DND-41 (cell line): ENCODE measurements at regions not wholly inside any gene's neighbourhood (a gene's known extent, or its start where the extent isn't known, plus 50 kb on each side); places are given as distances from the start of the nearest gene placed in this dataset.

Source experiments
- ATAC-seq: fragments of 200-7000 bp; cut with Tn5 transposase; 3 replicates; pipeline ENCODE4 v1.9.1; 2021; ENCODE audit warnings: low read depth; ENCODE audit not compliant: insufficient read depth
- DNase-seq: peaks from one replicate; pipeline ENCODE4 v3.0.0-alpha.2; 2020
- H2AFZ ChIP-seq: 2 replicates; pipeline ENCODE4 v1.6.0; 2012; ENCODE audit warnings: low read depth, low read length
- H3K27ac ChIP-seq: 2 replicates; pipeline ENCODE4 v1.5.1; 2012; ENCODE audit warnings: low read length, inconsistent platforms
- H3K27me3 ChIP-seq: fragments of 200-600 bp; sonication (generic); 2 replicates; pipeline ENCODE4 v1.6.0; 2012; ENCODE audit warnings: low read length, mild to moderate bottlenecking, inconsistent platforms; ENCODE audit not compliant: insufficient read depth, poor library complexity
- H3K36me3 ChIP-seq: 2 replicates; pipeline ENCODE4 v1.5.1; 2012; ENCODE audit warnings: low read length, inconsistent platforms; ENCODE audit not compliant: insufficient read depth
- H3K4me1 ChIP-seq: 2 replicates; pipeline ENCODE4 v1.5.1; 2012; ENCODE audit warnings: mild to moderate bottlenecking, low read length; ENCODE audit not compliant: insufficient read depth
- H3K4me2 ChIP-seq: 2 replicates; pipeline ENCODE4 v1.6.0; 2012; ENCODE audit warnings: mild to moderate bottlenecking, moderate library complexity, low read length, inconsistent platforms; ENCODE audit not compliant: insufficient read depth
- H3K4me3 ChIP-seq, 2 experiments: fragments of 200-600 bp in 1 of 2; shearing (Covaris generic) in 1 of 2; 2 replicates each; pipeline ENCODE4 v1.5.1; 2012 to 2016; ENCODE audit warnings: inconsistent platforms in 2 of 2, low read length in 2 of 2, mild to moderate bottlenecking in 2 of 2, low read depth in 1 of 2, moderate library complexity in 1 of 2
- H3K79me2 ChIP-seq: 2 replicates; pipeline ENCODE4 v1.6.0; 2012; ENCODE audit warnings: low read length, inconsistent platforms; ENCODE audit not compliant: insufficient read depth
- H3K9ac ChIP-seq: 2 replicates; pipeline ENCODE4 v1.6.0; 2012; ENCODE audit warnings: low read depth, mild to moderate bottlenecking, inconsistent platforms, low read length, moderate library complexity
- H3K9me3 ChIP-seq: 2 replicates; pipeline ENCODE4 v1.5.1; 2012; ENCODE audit warnings: low read length, moderate library complexity, mild to moderate bottlenecking, inconsistent platforms; ENCODE audit not compliant: insufficient read depth, severe bottlenecking
- H4K20me1 ChIP-seq: 2 replicates; pipeline ENCODE4 v1.6.0; 2012; ENCODE audit warnings: low read length; ENCODE audit not compliant: insufficient read depth
- EZH2 ChIP-seq: IDR thresholded peaks from 3 replicates; pipeline ENCODE4 v1.6.1; 2012; ENCODE audit warnings: borderline replicate concordance, low read depth, mild to moderate bottlenecking, moderate library complexity, low read length, inconsistent platforms; ENCODE audit not compliant: severe bottlenecking
- TF ChIP-seq, protein P1 (sequence below): IDR thresholded peaks from 2 replicates; pipeline ENCODE4 v1.5.1; 2012; ENCODE audit warnings: borderline replicate concordance, low read length, moderate library complexity, mild to moderate bottlenecking; ENCODE audit not compliant: poor library complexity, severe bottlenecking; ENCODE audit errors: extremely low read depth

- H3K36me3 ChIP-seq = no peaks in the 10 kb centered on the region
- no peaks in the 10 kb centered on the region for H3K79me2 ChIP-seq
- DNase-seq (no peak), ATAC-seq (no peak)
- H3K9me3 ChIP-seq = peaks cover 9% of the 10 kb centered on the region
- H3K27me3 ChIP-seq = no peaks in the 10 kb centered on the region
- no peaks in the 10 kb centered on the region for H3K4me1 ChIP-seq
- no peak for TF ChIP-seq EZH2
- TF ChIP-seq, protein P1, sequence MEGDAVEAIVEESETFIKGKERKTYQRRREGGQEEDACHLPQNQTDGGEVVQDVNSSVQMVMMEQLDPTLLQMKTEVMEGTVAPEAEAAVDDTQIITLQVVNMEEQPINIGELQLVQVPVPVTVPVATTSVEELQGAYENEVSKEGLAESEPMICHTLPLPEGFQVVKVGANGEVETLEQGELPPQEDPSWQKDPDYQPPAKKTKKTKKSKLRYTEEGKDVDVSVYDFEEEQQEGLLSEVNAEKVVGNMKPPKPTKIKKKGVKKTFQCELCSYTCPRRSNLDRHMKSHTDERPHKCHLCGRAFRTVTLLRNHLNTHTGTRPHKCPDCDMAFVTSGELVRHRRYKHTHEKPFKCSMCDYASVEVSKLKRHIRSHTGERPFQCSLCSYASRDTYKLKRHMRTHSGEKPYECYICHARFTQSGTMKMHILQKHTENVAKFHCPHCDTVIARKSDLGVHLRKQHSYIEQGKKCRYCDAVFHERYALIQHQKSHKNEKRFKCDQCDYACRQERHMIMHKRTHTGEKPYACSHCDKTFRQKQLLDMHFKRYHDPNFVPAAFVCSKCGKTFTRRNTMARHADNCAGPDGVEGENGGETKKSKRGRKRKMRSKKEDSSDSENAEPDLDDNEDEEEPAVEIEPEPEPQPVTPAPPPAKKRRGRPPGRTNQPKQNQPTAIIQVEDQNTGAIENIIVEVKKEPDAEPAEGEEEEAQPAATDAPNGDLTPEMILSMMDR = no peak
- H2AFZ ChIP-seq = no peak overlapping the region
- H3K27ac ChIP-seq = no peak overlapping the region
- H3K4me2 ChIP-seq = no peak overlapping the region
- H4K20me1 ChIP-seq = no peaks in the 10 kb centered on the region
- H3K9ac ChIP-seq = no peak overlapping the region
- H3K4me3 ChIP-seq = no peak overlapping the region
Observed at GRCh38 chr4:22574880-22575279, 59.0 kb upstream of the ADGRA3 start.

GRCh38 chr4:22587253-22587652 is 71.4 kb upstream of the ADGRA3 start:
- TF ChIP-seq EZH2 = no peak
- TF ChIP-seq, protein P1 = no peak

GRCh38 chr4:22593933-22594332 is 78.1 kb upstream of the ADGRA3 start:
- DNase-seq = no peak
- H3K79me2 ChIP-seq = no peaks in the 10 kb centered on the region
- TF ChIP-seq EZH2 = no peak
- TF ChIP-seq, protein P1 = no peak

More at GRCh38 chr4:22587253-22587652, 71.4 kb upstream of the ADGRA3 start:
- Histone ChIP-seq H3K4me3 (no peak overlapping the region), H4K20me1 (no peaks in the 10 kb centered on the region), H3K27me3 (no peaks in the 10 kb centered on the region), H3K9ac (no peak overlapping the region), H3K4me1 (no peaks in the 10 kb centered on the region), H3K4me2 (no peak overlapping the region), H3K27ac (no peak overlapping the region), H2AFZ (no peak overlapping the region), H3K9me3 (no peaks in the 10 kb centered on the region), H3K79me2 (no peaks in the 10 kb centered on the region), H3K36me3 (no peaks in the 10 kb centered on the region)
- no peak for DNase-seq
- no peak for ATAC-seq

GRCh38 chr4:22595684-22596083 is 79.8 kb upstream of the ADGRA3 start:
- Histone ChIP-seq H3K27me3 (no peaks in the 10 kb centered on the region), H4K20me1 (no peaks in the 10 kb centered on the region), H3K4me3 (no peak overlapping the region), H3K9me3 (no peaks in the 10 kb centered on the region), H2AFZ (no peak overlapping the region), H3K79me2 (no peaks in the 10 kb centered on the region), H3K27ac (no peak overlapping the region), H3K36me3 (no peaks in the 10 kb centered on the region), H3K4me1 (no peaks in the 10 kb centered on the region), H3K4me2 (no peak overlapping the region), H3K9ac (no peak overlapping the region)
- no peak for ATAC-seq
- DNase-seq = no peak
- TF ChIP-seq, protein P1 = no peak
- TF ChIP-seq EZH2 = no peak

More at GRCh38 chr4:22593933-22594332, 78.1 kb upstream of the ADGRA3 start:
- Histone ChIP-seq H3K36me3 (no peaks in the 10 kb centered on the region), H3K27ac (no peak overlapping the region), H3K9ac (no peak overlapping the region), H3K4me2 (no peak overlapping the region), H3K4me3 (no peak overlapping the region), H4K20me1 (no peaks in the 10 kb centered on the region), H3K27me3 (no peaks in the 10 kb centered on the region), H3K4me1 (no peaks in the 10 kb centered on the region), H2AFZ (no peak overlapping the region), H3K9me3 (no peaks in the 10 kb centered on the region)
- no peak for ATAC-seq
